Right hindlimb (tissue), 1 donor: ENCODE measurements at regions not wholly inside any gene's neighbourhood (a gene's known extent, or its start where the extent isn't known, plus 50 kb on each side); places are given as distances from the start of the nearest gene placed in this dataset.

Experiments used
- DNase-seq: peaks from one replicate; pipeline ENCODE4 v3.0.0-alpha.2; 2018

DNA sequence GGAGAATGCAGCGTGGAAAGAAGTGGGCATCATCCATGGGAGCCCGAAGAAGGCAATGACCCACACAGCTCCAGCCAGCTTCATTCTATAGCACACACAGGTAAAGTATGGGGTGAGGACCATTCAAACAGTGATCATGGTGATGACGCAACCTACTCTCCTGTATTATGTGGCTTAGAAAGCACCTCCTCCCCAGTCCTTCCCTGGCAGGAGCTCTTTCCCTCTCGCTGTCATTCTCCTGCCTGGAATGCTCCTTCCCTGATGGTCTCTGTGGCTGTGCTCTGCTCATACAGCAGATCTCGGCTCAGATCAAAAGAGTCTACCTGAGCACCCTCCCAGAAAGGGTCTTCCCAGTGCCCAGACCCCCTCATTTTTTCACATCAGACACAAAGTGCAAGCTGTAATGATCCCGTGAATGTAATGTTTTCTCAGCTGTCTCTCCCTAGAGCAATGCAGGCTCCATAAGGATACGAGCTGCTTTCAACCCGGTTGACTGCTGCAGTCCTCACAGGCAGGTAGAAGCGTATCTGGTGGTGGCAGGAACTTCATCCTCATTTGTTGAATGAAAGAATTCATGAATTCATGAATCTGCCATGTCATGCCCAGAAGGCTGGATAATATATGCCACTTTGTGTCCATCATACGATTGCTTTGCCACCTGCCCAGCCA is 248.8 kb downstream of the HS3ST3A1 start:
- no peak for DNase-seq

DNA sequence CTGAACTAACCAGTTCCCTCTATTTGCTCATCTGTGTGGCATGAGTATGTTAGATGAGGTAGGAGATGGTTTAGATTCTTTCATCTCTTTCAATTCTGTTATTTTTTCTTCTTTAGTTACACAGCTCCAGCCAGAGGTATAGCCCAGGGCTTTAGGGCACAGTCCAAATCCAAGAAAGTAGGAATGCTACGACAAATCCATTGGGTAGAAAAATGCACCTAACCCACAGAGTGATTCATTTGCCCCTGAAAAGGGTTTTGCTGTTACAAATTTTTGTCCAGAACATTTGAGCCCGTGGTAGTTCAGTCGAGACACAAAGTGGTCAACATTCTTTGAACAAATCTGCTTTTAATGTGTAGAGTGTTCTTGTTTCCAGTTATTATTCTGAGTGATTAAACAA is 250.7 kb downstream of the HS3ST3A1 start:
- DNase-seq: no peak

DNA sequence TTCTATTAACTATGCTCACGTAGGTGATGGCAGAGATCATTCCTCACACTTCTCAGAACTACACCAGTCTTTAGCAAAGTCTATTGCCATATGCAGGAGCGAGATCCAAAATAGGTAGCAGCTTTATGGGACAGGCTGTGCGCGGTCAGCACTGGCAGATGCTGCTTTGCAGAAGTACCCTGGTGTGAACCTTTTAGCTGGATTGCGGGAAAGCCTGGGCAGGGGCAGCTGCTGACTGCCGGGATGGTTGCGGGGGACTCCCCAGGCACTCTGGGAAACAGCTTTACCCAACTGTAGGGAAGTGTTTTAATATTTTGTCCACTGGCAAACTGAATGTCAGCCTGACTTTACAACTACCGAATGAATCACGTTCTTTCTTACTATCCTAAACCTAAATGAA is 251.3 kb downstream of the HS3ST3A1 start:
- DNase-seq: no peak

DNA sequence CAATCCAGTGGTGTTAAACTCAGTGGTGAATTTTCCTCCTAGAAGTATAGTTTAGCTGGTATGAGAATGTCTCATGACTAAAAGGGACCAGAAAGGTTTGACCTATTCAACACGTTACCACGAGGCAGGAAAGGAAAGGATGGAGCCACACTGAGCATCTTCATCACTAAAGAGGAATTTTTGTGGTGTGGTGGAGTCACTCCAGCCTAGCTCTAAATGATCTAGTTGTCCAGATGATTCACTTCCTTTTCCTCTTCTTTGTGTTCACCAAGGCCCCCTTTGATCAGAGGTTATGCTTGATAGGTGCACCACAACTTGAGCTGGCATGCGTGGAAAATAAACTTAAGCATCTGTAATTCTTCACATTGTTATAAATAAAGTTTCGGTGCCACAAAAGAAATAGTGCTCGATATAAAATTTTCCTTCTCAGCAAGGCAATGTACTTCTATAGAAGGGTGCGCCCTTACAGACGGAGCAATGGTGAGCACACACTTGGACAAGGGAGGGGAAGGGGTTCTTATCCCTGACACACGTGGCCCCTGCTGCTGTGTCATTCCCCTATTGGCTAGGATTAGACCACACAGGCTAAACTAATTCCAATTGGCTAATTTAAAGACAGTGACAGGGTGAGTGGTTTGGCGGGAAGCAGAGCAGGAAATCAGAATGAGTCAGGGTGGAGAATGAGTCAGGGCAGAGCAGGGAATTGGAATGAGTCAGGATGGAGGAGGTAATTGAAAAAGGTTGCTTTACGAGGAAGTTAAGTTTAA is 254.6 kb downstream of the HS3ST3A1 start:
- DNase-seq: no peak

DNA sequence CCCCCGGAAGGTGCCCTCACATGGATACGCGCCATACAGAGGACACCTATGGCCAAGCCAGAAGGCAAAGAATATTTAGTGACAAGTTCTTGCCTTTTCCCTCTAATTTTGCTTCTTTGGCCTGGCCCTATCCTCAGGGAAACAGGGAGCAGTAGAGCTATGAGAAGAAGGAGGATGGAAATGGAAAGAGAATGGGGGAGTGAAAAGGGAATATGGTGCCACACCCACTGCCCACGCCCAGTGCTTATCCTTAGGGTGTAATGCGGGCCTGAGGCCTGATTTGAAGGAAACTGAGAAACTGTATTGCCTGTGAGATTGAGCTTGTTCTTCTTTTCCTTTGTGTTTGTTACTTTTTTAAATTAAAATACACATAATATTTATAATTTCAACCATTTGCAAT is 255.1 kb downstream of the HS3ST3A1 start:
- no peak for DNase-seq

DNA sequence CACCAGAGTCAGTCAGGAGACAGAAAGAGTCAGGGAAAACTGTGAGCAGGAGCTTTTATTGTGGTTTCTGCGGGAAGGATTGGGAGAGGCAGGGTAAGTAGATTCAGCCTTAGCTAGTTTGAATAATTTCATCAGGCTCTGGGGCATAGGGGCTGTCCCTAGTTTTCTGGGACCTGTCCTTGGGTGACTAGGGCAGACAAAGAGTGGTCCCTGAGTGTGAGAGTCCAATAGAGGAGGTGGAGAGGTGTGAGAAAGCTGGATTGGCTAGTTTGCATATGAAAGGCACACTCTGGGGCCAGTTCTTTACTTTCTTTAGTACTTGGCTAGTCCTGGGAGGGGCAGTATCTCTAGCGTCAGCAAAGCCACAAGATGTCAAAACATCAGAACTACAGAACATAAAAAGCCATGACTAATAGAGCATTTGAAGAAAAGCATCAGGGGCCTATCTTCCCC is 255.6 kb downstream of the HS3ST3A1 start:
- no peak for DNase-seq

DNA sequence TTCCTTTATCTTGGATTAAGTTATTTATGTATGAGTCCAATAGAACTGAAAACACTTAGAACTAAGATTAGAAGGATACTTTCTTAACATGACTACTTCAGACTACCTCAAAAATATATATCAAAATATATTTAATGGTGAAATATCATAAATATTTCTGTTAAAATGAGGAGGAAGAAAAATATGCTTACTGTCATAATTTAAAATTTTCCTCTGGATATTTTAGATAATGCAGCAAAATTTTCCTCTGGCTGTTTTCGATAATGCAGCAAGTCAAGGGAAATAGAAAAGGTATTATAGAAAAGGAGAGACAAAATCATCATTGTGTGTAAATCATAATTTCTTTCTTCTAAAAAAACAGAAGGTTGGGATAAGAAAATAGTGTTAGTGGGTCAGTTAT is 263.3 kb downstream of the HS3ST3A1 start:
- no peak for DNase-seq

DNA sequence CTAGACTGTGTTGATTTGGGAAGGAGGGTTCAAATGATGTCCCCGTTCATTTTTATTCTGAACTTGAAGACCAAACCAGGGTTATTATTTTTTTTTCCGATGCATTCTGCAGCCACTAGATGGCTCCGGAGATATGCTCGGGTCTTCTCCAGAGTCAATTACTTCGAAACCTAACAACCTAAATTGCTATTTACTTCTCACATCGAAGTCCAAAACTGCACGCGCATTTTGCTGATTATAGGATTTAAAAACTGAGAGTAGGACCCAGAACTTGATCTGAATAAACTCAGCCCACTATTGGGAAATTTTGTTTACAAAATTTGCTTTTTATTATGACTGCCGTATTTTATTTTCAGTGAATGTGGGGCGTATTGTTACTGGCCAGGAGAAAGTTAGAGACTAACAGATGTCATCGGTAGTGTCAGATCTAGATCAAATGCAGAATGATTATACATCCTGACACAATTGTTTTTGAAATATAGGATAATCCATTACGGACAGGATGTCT is 263.8 kb downstream of the HS3ST3A1 start:
- peak; percentile 59 for DNase-seq

DNA sequence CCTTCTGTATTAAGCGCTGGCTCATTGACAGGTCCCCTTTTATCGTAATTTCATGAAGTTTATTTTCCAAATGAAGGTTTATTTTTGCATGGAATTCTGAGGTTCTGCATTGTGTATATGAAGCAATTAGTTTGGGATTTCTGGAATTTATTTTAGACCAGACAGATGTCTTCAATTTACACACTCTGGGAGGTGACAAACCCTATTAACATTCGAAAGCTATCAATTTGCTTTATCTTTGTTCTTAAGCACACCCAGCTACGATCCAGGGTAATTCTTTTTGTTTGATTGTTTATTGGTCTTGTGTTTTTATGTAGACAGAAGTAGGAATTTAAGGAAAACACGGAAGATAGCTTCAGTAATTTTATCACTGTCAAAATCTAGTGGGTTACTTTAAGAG is 264.6 kb downstream of the HS3ST3A1 start:
- DNase-seq: no peak

DNA sequence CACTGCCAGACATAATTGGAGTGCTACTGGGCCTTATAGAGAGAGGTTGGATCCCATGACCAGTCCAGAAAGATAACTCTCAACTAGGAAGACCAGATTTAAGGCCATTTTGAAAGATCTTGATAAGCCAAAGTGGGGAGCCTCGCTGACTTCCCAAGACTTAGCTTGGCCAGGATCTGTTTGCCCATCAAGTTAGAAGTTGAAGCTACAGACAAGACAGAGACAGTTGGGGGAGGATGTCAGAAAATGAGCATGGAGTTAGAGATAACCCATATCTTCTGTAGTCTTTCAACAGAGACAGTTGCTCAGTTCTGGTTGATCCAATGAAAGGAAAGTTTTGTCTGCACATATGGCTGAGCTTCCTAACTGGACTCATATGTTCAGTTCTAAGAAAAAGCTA is 267.4 kb downstream of the HS3ST3A1 start:
- no peak for DNase-seq

DNA sequence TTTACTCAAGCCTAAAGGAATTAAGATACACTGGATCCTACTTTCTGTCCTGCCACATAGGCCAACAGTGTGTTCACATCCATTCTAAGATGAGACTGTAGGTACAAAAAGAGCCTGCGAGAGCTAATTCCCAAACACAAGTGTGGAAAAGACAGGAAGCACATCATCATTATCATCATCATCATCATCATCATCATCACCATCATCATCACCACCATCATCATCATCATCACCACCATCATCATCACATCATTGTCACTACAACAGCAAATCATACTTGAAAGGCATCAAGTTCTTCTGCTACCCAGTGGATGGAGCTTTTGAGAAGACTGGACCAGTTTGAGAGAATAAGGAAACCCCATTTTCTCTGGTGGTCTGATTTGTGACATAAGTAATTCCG is 268.1 kb downstream of the HS3ST3A1 start:
- no peak for DNase-seq

DNA sequence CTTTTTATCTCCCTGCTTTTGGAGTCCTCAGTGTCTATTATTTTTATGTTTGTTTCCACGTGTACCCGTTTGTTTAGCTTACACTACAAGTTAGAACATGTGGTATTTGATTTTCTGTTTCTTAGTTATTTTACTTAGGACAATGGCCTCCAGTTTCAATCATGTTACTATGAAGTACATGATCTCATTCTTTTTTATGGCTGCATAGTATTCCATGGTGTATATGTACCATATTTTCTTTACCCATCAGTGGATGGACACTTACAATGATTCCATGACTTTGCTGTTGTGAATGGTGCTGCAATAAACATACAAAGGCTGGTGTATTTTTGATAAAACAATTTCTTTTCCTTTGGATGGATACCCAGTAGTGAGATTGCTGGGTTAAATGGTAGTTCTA is 269.5 kb downstream of the HS3ST3A1 start:
- no peak for DNase-seq

DNA sequence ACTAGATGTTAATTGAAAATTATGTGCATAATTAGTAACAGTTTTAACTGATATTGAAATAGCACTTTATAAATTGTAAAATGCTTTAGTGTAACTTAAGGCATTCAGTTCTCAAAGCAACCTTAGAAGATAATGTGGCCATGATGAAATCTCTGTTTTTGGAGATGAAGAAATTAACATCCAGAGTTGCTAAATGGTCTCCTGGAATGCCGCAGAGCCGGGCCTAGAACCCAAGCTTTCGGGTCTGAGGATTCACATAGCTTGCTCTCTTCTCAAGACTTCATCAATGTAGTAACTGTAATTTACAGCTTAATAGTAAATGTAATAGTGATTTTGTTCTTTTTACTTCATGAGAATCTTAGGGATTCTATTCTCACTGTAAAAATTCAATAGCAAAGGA is 272.3 kb downstream of the HS3ST3A1 start:
- DNase-seq: no peak

DNA sequence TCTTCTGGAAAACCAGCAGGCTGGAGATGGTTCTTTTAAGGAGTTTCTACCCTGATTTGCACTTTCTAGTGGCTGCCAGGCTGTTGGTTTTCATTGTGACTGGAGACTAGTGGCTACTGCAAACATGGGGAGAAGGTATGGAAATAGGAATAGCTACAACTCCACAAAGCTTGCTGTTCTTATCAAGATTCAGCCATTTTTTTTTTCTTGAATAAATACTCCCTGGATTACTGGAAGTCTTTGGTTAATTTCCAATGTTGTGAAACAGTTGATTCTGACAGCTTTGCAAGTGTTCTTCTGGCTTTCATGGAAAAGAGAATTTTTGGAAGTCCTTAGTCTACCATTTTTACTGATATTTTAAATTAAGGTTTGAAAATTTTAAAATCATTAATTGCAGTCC is 277.7 kb downstream of the HS3ST3A1 start:
- DNase-seq: no peak

DNA sequence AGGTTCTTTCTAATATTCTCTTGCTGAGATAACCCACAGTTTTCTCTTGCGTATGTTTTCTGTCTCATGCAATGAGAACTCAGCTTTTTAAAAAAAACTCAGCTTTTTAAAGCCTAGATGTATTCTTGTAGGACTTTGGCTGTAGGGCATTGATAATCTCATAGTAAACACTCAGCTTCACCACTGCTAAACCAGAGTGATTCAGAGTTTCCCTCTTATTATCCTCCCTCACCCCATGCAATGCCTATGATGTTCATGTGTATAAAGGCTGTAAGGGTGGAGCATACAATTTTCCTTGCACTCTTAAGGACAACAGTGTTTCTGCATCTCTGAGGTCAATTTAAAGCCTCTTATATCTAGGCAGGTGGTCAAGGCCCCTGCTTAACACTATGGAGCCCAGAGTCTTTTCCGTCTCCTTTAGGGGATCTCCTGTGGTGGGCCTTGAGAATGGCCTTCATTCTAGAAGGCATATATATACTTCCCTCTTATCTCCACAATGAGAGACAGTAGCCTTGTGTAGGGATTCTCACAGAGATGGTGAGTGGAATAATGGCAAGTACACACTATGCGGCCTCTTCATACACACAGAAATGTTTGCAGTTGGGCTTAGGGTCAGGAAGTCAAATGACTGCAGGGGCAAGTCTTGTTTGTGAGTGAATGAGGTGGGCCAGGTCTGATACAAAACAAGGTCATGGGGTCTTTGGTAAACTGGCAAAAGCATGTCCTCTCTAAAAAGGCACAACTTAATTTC is 279.6 kb downstream of the HS3ST3A1 start:
- no peak for DNase-seq

DNA sequence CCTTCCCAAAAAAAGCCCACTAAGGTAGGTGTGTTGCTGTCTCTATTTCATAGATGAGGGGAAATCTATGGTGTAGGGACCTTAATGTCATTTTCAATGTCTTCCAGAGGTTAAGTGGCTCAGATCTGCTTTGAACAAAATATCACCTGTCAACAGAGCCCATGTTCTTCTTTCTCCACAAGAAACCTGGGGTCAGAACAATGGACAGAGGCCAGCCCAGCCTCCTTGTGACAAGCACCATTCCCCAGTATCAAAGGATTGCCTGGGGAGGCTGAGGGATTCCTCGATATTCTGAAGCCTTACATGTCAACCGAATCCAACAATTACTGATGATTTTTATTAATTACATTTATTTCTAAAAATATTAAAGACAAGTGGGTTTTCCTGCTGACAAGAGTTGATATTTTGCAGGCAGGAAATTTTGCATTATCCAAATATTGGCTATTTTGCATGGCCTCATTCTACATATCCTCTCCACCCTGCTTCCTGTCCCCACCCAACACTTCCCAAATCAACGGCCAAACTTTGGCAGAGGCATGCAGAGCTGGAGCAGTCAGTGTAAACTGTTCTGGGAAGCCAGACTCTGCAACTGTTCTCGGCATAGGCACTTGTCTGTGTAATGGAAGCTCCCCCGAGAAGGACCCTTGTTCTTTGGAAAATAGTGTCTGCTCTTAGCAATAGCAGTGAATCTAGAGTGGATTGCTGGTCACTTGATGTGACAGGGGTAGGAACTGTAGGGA is 281.5 kb downstream of the HS3ST3A1 start:
- DNase-seq: peak; percentile 49

DNA sequence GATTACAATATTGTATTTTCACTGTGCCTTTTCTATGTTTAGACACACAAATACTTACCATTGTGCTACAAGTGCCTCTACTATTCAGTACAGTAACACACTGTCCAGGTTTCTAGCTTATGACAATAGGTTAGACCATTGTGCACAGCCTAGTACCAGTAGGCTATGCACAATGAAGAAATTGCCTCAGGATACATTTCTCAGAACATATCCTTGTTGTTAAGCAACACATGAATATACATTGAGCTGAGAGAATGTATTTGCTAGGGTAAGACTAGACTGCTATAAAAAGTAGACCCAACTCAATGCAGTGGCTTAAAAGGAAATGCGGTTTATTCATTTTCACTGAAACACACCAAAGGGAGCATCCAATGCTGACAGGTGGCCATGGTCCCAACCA is 285.1 kb downstream of the HS3ST3A1 start:
- DNase-seq: no peak

DNA sequence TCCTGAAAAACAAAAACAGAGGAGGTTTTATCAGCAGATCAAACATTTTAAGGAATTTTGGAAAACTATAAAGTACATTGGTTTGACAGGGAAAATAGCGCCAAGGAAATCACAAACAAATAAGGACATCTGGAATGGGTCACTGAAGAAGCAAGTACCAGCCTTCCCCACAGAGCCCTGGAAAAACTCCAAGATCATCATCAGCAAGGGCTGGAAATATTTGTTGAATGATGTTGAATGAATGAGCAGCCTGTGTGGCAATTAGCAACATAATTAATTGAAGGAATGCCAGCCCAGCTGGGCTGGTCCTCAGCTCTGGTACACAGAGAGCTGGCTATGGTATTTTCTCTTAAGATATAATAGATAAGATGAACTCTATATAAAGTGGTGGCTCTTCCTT is 290.4 kb downstream of the HS3ST3A1 start:
- DNase-seq: no peak

DNA sequence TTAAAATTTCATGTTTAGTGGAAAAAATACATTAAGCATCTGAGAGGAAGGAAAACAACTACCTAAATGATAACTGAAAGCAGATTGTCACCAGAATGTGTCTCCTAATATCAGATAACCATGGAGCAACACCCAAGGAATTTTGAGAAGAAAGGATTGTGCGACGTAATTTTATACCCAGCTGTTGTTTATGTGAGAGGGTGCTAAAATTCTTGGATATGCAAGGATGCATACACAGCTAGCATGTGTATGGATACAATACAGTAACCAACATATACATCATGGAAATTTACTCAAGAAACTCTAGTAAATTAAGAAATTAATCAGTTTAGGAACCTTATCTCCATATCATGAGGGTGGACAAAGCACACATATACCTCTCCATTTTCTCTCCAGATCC is 290.9 kb downstream of the HS3ST3A1 start:
- DNase-seq: no peak

DNA sequence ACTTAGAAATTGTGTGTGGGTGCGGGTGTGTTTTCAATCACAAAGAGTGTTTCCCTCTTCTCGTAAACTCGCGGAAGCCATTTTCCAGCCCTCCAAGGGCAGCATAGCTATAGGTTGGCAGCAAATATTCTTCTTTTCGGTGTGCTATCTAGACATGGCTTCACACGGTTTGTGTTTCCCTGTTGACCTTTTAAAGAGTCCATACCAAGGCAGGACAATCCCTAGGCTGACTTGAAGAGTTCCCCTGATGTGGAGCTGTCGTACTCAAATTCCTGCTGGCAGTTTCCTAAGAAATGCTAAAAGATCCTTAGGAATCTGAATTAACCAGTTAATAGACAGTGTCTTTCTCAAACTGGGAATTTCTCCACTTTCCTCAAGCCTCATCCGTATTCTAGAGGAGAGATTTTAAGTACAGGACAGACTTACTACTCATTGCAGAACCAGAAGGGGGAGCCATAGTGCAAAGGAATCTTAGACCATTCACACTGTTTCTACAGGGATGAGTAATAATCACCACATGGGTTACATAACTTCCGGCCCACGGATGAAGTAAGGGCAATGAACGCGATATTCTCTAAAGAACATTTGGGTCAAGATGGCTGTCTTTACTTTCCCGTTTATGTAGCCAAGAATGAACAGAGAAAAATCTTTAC is 288.6 kb upstream of the ELAC2 start:
- peak; percentile 21 for DNase-seq

DNA sequence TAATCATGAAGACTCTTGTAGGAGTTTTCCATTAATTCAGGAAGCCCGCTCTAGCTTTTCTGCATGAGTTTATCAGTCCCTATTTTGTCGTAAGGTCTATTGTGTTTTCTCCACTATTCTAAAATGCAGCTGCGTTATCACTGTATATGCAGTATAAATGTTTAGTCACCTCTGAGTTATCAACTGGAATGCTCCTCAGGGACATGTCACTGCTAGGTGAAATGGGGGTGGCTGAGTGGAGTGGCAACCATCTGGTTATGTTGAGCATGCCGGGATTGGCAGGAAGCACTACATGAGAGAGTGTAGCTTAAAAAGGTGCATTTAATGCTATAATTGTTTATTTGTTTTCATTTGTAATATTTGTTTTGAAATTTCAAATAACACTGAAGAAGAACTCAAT is 285.2 kb upstream of the ELAC2 start:
- DNase-seq: no peak

DNA sequence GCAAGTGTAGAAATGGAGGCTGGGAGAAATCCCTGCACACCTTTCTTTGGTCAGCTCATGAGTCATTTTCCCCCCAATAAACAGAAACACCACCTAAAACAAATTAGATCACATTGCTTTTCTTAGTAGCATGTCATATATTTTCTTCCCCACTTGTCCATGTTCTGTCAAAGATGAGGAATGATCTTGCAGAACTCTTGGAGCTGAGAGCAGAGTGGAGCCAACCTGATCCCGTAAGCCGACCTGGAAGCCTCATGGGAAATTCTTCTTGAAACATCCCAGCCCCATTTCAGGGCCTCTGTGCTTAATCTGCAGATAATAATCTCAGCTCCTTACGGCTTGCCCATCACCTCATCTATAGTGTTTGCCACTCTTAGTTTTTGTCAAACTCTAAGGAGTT is 284.6 kb upstream of the ELAC2 start:
- no peak for DNase-seq
